A204.1 (cell line): ENCODE measurements at regions not wholly inside any gene's neighbourhood (a gene's known extent, or its start where the extent isn't known, plus 50 kb on each side); places are given as distances from the start of the nearest gene placed in this dataset.
A peak's percentile ranks its signal among the peaks of the same experiment; 100 is the strongest.
"Not testable (repeated sequence)": the region's sequence is repeated elsewhere in the genome, so short reads cannot be mapped to it uniquely, and the experiment has no call there.

Source experiments
- FAIRE-seq: peaks from 2 replicates; lab custom pipeline; 2012; peaks lifted over from hg19 to GRCh38; lab: Jason Lieb, UNC

GRCh38 chr15:85264614-85265190 lies 115.7 kb upstream of the AKAP13 start:
- not testable (repeated sequence) for FAIRE-seq

DNA sequence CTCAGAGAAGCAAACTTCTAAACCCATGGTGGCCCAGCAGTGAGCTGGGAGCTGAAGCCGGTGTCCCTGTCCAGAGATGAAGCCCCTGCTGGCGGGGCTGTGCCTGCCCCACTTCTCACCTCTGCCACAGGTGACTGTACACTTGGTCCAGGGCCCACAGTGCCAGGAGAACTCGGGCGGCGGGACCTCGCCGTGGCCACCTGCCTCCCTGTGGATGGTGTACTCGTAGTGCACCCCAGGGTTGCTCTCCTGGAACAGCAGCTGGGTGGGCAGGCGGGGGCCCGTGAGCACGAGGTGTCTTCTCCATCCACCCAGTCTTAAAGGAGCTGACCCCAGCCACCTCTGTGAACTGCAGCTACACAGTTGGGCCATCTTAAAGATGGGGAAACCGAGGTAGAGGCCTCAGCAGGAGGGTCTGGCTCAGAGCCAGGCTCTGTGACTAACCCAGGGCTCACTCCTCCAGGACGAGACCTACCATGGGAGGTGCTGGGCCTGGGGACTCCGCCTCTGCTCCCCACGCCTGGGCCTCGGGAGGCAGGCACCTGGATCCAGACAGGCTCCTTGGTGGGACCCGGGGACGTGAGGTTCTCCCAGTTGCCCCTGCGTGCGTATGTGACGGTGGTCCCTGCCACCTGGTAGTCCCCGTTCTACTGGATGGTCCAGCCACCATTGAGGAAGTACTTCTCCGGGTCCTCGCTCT lies 113.1 kb upstream of the AKAP13 start:
- not testable (repeated sequence) for FAIRE-seq

DNA sequence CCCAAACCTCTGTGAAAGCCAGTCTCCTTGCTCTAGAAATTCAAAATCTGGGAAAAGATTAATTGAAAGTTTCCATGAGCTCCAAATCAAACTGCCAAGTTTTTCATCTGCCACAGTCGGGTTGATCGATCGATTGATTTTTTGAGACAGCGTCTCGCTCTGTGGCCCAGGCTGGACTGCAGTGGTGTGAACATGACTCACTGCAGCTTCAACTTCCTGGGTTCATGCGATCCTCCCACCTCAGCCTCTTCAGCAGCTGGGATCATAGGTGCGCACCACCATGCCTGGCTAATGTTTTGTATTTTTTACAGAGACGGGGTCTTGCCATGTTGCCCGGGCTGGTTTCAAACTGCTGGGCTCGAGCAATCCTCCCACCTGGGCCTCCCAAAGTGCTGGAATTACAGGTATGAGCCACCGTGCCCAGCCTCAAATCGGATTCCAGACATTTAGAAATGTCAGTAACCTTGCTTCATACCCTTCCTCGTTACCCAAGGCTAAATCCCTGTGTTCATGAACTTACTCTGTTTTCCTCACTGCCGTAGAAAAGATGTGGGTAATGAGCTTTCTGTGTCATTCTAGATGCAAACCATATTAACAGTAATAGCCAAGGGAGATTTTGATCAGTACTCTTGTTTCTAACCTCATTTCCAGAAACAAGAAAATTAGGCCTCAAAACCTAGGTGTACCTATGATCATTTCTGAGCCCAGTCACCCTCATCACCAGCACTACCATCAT lies 105.9 kb upstream of the AKAP13 start:
- FAIRE-seq, result no peak

DNA sequence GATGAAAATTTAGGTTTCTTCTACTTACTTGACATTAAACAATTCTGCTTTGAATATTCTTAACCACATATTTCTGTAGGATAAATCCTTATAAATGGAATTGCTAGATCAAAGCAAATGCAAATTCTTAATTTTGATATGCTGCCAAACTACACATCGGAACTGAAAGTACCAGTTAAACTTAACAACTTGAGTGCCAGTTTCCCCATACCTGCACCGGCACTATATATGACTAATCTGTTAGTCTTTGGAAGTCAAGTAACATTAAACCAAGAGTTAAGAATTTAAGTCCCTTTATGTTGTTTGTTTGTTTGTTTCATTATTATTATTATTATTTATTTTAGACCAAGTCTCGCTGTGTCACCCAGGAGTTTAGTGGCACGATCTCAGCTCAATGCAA lies 103.9 kb upstream of the AKAP13 start:
- no peak for FAIRE-seq

DNA sequence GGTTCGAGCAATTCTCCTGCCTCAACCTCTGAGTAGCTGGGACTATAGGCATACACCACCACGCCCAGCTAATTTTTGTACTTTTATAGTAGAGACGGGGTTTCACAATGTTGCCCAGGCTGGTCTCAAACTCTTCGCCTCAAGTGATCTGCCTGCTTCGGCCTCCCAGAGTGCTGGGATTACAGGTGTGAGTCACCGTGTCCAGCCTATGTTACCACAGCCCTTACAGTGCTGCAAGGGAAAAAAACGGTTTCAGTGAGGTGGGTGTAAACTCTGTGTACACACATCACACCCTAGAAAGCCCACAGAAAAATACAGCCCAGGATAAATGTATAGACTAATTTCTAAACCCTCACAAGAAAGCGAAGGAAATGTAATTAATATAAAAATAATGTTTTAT lies 103.5 kb upstream of the AKAP13 start:
- no peak for FAIRE-seq

DNA sequence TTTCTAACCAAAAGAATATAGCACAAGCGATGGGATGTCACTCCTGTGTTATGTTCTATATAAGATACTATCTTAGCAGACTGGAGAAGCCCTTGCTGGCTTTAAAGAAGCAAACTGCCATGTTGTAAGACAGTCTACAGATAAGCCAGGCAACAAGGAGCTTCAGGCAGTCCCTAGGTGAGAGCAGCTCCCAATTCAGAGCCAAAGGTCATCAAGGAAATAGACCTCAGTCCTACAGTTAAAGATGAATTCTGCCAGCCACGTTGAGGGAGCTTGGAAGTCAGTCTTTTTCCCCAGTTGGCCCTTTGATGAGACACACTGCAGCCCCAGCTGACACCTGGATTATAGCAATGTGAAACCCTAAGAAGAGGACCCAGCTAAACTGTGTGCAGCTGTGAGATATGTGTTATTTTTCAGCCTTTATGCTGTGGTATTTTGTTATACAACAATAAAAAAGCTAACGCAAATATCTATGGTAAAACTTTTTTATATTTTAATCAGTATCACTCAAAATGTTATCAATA lies 102.5 kb upstream of the AKAP13 start:
- FAIRE-seq, result no peak

DNA sequence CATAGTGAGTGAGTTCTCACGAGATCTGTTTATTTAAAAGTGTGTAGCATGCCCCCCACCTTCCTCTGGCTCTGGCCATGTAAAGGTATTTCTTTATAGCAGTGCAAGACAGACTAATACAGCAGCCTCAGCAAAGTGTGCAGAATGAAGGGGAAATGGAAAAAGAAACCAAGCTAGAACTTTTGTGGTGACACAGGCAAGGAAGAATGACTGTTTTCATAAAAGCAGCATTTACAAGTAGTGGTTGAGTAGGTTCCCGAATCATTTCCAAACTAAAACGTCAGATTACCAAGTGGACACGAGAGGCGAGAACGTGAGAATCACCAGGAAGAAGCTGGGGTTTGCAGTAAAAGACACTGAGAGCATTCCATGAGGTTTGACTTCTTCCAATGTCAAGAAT lies 100.2 kb upstream of the AKAP13 start:
- no peak for FAIRE-seq

DNA sequence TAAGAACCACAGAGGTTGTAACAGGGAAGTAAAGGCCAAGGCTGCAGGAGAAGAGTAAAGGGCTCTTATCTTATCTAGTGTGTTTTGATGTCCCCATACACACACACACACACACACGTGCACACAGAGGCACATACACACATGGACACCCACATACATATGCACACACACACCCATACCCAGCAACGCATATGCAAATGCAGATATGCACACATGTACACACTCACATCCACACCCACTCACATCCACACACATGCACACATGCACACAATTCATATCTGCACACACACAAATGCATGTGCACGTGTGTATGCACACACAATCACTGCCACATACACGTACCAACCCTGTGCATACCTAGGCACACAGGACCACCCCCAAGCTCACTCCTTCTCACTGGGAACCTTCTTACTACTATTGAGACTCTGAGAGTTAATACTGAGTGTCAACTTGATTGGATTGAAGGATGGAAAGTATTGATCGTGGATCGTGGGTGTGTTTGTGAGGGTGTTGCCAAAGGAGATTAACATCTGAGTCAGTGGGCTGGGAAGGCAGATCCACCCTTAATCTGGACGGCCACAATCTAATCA lies 99.0 kb upstream of the AKAP13 start:
- no peak for FAIRE-seq

DNA sequence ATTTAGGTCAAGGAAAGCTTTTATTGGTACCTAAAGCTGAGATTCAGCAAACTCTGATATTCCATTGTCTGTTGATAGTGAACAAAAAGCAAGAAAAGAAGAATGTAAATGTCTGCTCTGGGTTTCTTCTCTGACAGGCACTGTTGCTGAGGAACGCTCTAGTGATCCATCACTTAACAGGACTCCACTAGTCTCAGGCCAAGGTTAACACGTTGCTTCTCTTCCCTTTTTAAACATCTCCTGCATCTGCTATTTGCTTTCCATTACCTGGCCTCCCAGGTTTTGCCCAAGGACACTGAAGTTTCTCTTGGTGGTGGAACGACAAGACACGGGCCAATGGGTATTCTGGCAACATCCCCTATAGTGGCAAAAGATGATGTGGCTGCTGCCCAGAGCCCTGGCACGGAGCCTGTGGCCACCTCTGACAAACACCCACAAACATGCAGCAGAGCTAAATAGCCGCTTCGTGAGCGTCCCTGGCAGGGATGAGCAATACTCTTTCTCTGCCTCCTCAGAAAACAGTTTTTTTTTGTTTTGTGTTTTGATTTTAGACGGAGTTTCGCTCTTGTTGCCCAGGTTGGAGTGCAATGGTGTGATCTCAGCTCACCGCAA lies 97.8 kb upstream of the AKAP13 start:
- FAIRE-seq, result no peak

- not testable (repeated sequence) for FAIRE-seq
Observed at GRCh38 chr15:85283815-85284214, 96.6 kb upstream of the AKAP13 start.

GRCh38 chr15:85284497-85284896 lies 95.9 kb upstream of the AKAP13 start:
- FAIRE-seq, result no peak

DNA sequence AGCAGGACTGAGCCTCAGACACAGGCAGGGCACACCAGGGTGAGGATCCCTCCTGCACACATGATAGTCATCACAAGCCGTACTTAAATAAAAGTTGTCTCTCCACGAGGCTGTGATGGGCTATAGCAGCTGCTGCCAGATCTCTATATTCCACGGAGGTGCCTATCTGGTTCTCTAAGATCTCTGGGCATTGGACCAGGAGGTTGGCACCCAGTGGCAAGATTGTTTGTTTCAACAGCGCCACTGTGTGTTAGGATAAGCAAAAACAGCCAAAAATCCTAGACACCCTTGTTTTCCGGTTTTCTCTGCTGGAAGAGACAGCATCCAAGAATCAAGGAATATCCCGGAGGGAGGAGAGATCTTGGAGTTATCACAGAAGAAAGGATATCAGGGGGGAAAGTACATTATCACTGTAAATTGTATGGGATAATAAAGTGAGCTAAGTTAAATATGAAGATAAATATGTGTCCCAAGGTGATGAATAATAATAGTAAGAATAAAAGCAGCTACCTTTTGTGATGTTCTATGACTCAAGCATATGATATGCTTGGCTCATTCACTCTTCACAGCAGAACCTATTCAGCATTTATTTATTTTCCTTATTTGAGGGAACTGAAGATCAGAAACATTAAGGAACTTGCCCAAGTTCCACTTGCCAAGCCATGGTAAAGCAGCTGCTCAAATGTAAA lies 90.6 kb upstream of the AKAP13 start:
- FAIRE-seq, result peak; percentile 41

DNA sequence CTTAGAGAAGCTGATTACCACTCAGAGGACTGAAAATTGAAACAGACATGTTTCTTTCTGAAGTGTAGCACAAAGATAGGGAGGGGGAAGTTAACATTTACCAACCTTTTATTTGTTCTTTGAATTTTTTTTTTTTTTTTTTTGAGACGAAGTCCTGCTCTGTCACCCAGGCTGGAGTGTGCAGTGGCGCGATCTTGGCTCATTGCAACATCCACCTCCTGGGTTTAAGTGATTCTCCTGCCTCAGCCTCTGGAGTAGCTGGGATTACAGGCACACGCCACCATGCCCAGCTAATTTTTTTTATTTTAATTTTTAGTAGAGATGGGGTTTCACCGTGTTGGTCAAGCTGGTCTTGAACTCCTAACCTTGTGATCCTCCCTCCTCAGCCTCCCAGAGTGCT lies 87.8 kb upstream of the AKAP13 start:
- FAIRE-seq, result not testable (repeated sequence)

- peak; percentile 78 for FAIRE-seq
Observed at GRCh38 chr15:85296615-85297402, 83.6 kb upstream of the AKAP13 start.

GRCh38 chr15:85297537-85297936 lies 82.9 kb upstream of the AKAP13 start:
- FAIRE-seq, result no peak

- FAIRE-seq, result no peak
Observed at GRCh38 chr15:85298366-85298765, 82.0 kb upstream of the AKAP13 start.

DNA sequence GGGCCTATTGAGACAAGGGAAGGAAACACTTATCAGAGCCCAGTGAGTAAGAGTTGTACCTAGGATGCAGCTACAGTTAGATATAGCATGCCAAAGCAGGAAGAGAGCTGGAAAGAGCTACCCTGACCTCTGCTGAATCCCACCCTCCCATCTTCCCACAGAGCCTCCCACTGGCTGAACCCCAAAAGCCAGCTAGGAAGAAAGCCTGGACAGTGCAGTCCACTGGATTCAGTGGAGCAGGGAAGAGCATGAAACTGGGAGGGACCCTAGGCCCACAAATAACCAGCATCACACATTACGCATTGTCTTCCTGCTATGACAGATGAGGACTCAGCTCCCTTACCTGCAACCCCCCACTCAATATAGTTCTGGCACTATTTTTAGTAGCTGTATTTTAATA lies 81.5 kb upstream of the AKAP13 start:
- FAIRE-seq, result no peak

GRCh38 chr15:85302271-85302670 lies 78.1 kb upstream of the AKAP13 start:
- no peak for FAIRE-seq

DNA sequence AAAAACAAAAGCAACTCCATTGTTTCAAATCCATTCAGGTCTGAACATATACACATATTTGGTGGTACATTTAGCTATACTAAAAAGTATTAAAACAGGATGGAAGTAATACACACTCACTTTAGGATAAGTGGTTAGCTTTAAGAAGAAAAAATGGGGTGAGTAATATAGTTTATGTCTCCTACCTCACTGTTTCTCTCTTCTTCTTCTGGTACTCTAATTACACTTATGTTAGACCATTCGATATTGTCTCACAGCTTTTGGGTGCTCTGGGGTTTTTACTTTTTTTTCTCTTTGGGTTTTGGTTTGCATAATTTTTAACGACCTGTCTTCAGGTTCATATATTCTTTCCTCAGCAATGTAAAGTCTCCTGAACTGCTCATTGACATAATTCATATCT lies 75.4 kb upstream of the AKAP13 start:
- no peak for FAIRE-seq

DNA sequence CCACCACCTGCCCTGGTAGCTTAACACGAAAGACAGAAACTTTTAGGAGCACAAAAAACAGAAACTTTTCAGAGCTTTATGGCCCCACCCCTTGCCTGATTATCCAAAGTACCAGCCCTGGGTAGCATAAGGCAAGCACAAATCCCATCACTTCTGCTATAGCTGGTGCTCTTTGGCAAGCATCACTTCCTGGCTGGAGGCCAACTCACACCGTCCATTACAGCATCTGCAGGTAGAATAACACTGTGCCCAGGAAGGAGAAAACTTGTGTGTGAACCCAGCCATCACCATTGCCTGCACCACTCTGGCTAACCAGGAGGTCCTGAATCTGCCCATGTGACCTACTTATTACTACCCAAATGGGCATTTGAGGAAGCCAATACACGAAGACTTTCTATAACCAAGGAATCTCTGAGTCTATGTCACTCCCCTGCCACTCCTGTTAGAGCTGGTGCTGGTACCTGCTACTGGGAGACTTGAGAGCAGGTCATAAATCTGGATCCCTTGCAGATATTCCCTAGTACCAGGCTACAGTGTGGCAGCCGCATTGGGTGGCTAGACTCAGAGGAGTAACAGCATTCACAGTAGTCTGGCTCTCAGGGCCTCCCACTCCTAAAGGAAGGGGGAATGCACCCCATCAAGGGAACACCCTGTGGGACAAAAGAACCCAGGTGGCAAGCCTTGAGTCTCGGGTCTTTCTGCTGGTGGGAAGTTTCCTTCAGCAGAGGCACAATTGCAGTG lies 73.3 kb upstream of the AKAP13 start:
- no peak for FAIRE-seq

GRCh38 chr15:85307687-85308045 lies 72.7 kb upstream of the AKAP13 start:
- FAIRE-seq, result no peak
